HEK293T (cell line): ENCODE measurements at regions not wholly inside any gene's neighbourhood (a gene's known extent, or its start where the extent isn't known, plus 50 kb on each side); places are given as distances from the start of the nearest gene placed in this dataset.

Experiments
- BHLHE40 ChIP-seq: fragments of 450-650 bp; IDR thresholded peaks from 2 replicates; pipeline ENCODE4 v1.6.1; 2016; ENCODE audit warnings: mild to moderate bottlenecking, moderate library complexity, borderline replicate concordance
- FOXK2 ChIP-seq: fragments of 450-650 bp; IDR thresholded peaks from 2 replicates; pipeline ENCODE4 v1.6.1; 2016; ENCODE audit warnings: mild to moderate bottlenecking
- FOXM1 ChIP-seq: fragments of 450-650 bp; IDR thresholded peaks from 2 replicates; pipeline ENCODE4 v1.6.1; 2017; ENCODE audit warnings: mild to moderate bottlenecking, borderline replicate concordance
- L3MBTL2 ChIP-seq: fragments of 450-650 bp; conservative IDR thresholded peaks from 2 replicates; pipeline ENCODE4 v1.6.1; 2016; ENCODE audit warnings: mild to moderate bottlenecking
- SUZ12 ChIP-seq: fragments of 450-650 bp; IDR thresholded peaks from 2 replicates; pipeline ENCODE4 v1.6.1; 2016; ENCODE audit warnings: mild to moderate bottlenecking
- ZNF384 ChIP-seq: fragments of 450-650 bp; IDR thresholded peaks from 2 replicates; pipeline ENCODE4 v1.6.1; 2016

DNA sequence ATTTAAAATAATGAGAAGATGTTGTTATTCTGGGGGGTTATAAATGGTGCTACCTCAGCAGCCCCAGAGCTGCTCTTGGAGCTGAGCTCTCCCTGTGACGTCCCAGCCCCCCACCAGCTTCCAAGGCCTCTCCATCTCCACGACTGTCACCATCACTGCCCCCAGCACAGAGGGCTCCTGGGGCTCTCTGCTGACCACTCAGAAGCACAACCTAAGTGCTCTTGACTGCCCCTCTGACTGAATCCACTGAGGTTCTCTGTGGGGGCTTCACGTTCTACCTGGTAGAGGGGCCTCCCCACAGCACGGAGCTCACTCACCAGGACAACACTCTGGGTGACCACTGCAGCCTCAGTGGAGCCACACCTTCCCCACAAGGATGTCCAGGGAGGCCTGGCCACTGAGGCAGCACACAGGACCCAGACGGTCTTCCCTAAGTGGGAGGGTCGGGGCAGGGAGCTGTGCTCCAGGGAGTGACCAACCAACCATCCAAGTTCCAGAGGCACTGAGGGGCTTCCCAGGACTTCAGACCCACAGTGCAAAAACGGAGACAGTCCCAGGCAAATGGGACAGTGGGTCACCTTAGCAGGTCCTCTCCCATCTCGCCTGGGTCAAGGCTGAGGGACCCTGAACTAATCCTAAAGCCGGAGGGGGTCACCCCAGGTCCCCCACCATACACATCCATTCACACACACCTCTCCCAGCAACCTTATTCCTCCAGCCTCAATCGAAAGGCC lies 121.0 kb upstream of the PPP2R2D start:
- no peak for TF ChIP-seq FOXM1
- no peak for TF ChIP-seq SUZ12
- TF ChIP-seq ZNF384: no peak
- TF ChIP-seq BHLHE40: no peak
- no peak for TF ChIP-seq FOXK2
- no peak for TF ChIP-seq L3MBTL2
